ENCODE measurements at regions not wholly inside any gene's neighbourhood (a gene's known extent, or its start where the extent isn't known, plus 50 kb on each side); places are given as distances from the start of the nearest gene placed in this dataset.
"Not testable (repeated sequence)": the region's sequence is repeated elsewhere in the genome, so short reads cannot be mapped to it uniquely, and the experiment has no call there.

GRCh38 chr17:31627960-31628359 is 231.1 kb downstream of the COPRS start:
- ATAC-seq (ENCODE audit: low read depth) = no peak
- no peak for DNase-seq (ENCODE audit: low spot score in 2 of 2)
- no peak overlapping the region for H3K27ac Mint-ChIP-seq
- H3K36me3 Mint-ChIP-seq = peaks cover 6% of the 10 kb centered on the region
- H3K4me1 Mint-ChIP-seq = no peaks in the 10 kb centered on the region
- H3K27me3 Mint-ChIP-seq = peaks cover 19% of the 10 kb centered on the region
- peaks cover 5% of the 10 kb centered on the region for H3K9me3 Mint-ChIP-seq
- no peak overlapping the region for H3K4me3 Mint-ChIP-seq

DNA sequence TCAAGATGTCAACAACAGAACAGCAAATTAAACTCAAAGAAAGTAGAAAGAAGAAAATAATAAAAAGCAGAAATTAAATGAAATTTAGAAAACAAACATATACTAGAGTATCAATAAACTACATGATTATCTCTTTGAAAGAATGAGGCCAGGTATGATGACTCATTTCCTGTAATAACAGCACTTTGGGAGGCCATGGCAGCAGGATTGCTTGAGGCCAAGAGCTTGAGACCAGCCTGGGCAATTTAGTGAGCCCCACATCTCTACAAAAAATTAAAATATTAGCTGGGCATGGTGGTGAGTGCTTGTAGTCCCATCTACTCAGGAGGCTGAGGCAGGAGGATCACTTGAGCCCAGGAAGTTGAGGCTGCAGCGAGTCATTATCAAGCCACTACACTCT is 232.5 kb downstream of the RAB11FIP4 start:
- ATAC-seq (ENCODE audit: low read depth) = no peak
- Mint-ChIP-seq H3K27me3 (peaks cover 14% of the 10 kb centered on the region), H3K4me3 (no peak overlapping the region)

GRCh38 chr17:31622500-31622899 is 231.0 kb downstream of the RAB11FIP4 start:
- Mint-ChIP-seq H3K9me3 (peaks cover 5% of the 10 kb centered on the region), H3K36me3 (peaks cover 7% of the 10 kb centered on the region), H3K27me3 (peaks cover 14% of the 10 kb centered on the region), H3K4me1 (no peaks in the 10 kb centered on the region), H3K27ac (no peak overlapping the region), H3K4me3 (no peak overlapping the region)
- ATAC-seq (ENCODE audit: low read depth) = no peak
- DNase-seq (ENCODE audit: low spot score in 2 of 2) = no peak

More for the DNA sequence above, 232.5 kb downstream of the RAB11FIP4 start:
- Mint-ChIP-seq H3K36me3 (peaks cover 7% of the 10 kb centered on the region), H3K4me1 (no peaks in the 10 kb centered on the region), H3K9me3 (peaks cover 5% of the 10 kb centered on the region), H3K27ac (no peak overlapping the region)
- no peak for DNase-seq (ENCODE audit: low spot score in 2 of 2)

- H3K4me1 Mint-ChIP-seq = no peaks in the 10 kb centered on the region
- DNase-seq (ENCODE audit: low spot score in 2 of 2) (no peak), ATAC-seq (ENCODE audit: low read depth) (no peak)
- H3K4me3 Mint-ChIP-seq = no peak overlapping the region
- H3K27ac Mint-ChIP-seq = no peak overlapping the region
- peaks cover 5% of the 10 kb centered on the region for H3K9me3 Mint-ChIP-seq
- H3K36me3 Mint-ChIP-seq = peaks cover 7% of the 10 kb centered on the region
- H3K27me3 Mint-ChIP-seq = peaks cover 12% of the 10 kb centered on the region
These were observed 230.1 kb downstream of the RAB11FIP4 start for GRCh38 chr17:31621566-31621965.

GRCh38 chr17:31611053-31611452 is 219.6 kb downstream of the RAB11FIP4 start:
- H3K9me3 Mint-ChIP-seq; H3K27ac Mint-ChIP-seq; H3K36me3 Mint-ChIP-seq; DNase-seq (ENCODE audit: low spot score in 2 of 2); ATAC-seq (ENCODE audit: low read depth); H3K27me3 Mint-ChIP-seq; H3K4me3 Mint-ChIP-seq; H3K4me1 Mint-ChIP-seq: not testable (repeated sequence)

GRCh38 chr17:31609996-31610910 is 218.8 kb downstream of the RAB11FIP4 start:
- peaks cover 8% of the 10 kb centered on the region for H3K27me3 Mint-ChIP-seq
- H3K4me3 Mint-ChIP-seq = no peak overlapping the region
- no peaks in the 10 kb centered on the region for H3K36me3 Mint-ChIP-seq
- no peaks in the 10 kb centered on the region for H3K4me1 Mint-ChIP-seq
- ATAC-seq (ENCODE audit: low read depth) (no peak), DNase-seq (ENCODE audit: low spot score in 2 of 2) (no peak)
- H3K27ac Mint-ChIP-seq = no peak overlapping the region
- peaks cover 2% of the 10 kb centered on the region for H3K9me3 Mint-ChIP-seq

- DNase-seq (ENCODE audit: low spot score in 2 of 2) (no peak), ATAC-seq (ENCODE audit: low read depth) (no peak)
- Mint-ChIP-seq H3K9me3 (peaks cover 2% of the 10 kb centered on the region), H3K36me3 (no peaks in the 10 kb centered on the region), H3K4me3 (no peak overlapping the region), H3K27me3 (peaks cover 6% of the 10 kb centered on the region), H3K4me1 (no peaks in the 10 kb centered on the region), H3K27ac (no peak overlapping the region)
These were observed 217.9 kb downstream of the RAB11FIP4 start for GRCh38 chr17:31609331-31609730.

- no peak overlapping the region for H3K4me3 Mint-ChIP-seq
- DNase-seq (ENCODE audit: low spot score in 2 of 2) = no peak
- ATAC-seq (ENCODE audit: low read depth) = no peak
- H3K27me3 Mint-ChIP-seq = peaks cover 5% of the 10 kb centered on the region
- H3K27ac Mint-ChIP-seq = no peak overlapping the region
- H3K9me3 Mint-ChIP-seq = peaks cover 2% of the 10 kb centered on the region
- H3K4me1 Mint-ChIP-seq = no peaks in the 10 kb centered on the region
- no peaks in the 10 kb centered on the region for H3K36me3 Mint-ChIP-seq
These were observed 217.3 kb downstream of the RAB11FIP4 start for GRCh38 chr17:31608659-31609254.

- no peaks in the 10 kb centered on the region for H3K4me1 Mint-ChIP-seq
- H3K9me3 Mint-ChIP-seq = no peaks in the 10 kb centered on the region
- H3K27me3 Mint-ChIP-seq = peaks cover 4% of the 10 kb centered on the region
- ATAC-seq (ENCODE audit: low read depth) = no peak
- no peak overlapping the region for H3K4me3 Mint-ChIP-seq
- no peak overlapping the region for H3K27ac Mint-ChIP-seq
- no peak for DNase-seq (ENCODE audit: low spot score in 2 of 2)
- H3K36me3 Mint-ChIP-seq = no peaks in the 10 kb centered on the region
These were observed 214.3 kb downstream of the RAB11FIP4 start for GRCh38 chr17:31605761-31606160.

DNA sequence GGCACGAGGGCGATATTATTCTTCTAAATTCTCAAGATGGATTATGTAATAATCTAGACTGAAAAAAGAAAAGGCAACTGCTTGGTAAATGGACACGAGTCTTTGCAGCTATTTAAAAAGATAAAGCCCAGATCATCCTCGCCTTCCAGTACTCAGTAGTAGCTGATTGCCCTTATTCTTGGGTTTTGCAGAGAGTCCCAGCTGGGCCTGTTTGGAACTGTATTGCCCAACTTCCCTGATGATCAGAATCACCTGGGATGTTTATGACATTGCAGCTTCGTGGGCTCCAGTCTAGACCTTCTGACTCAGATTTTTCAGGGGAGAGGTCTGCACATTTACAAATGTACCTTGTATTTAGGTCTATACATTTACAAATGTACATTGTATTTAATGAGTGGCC is 213.5 kb downstream of the RAB11FIP4 start:
- no peak overlapping the region for H3K27ac Mint-ChIP-seq
- ATAC-seq (ENCODE audit: low read depth) (no peak), DNase-seq (ENCODE audit: low spot score in 2 of 2) (no peak)
- no peaks in the 10 kb centered on the region for H3K36me3 Mint-ChIP-seq
- peaks cover 2% of the 10 kb centered on the region for H3K27me3 Mint-ChIP-seq
- H3K4me1 Mint-ChIP-seq = no peaks in the 10 kb centered on the region
- no peaks in the 10 kb centered on the region for H3K9me3 Mint-ChIP-seq
- no peak overlapping the region for H3K4me3 Mint-ChIP-seq

GRCh38 chr17:31600144-31600543 is 208.7 kb downstream of the RAB11FIP4 start:
- not testable (repeated sequence) for H3K27ac Mint-ChIP-seq; H3K27me3 Mint-ChIP-seq; H3K4me3 Mint-ChIP-seq; H3K9me3 Mint-ChIP-seq; DNase-seq (ENCODE audit: low spot score in 2 of 2); ATAC-seq (ENCODE audit: low read depth); H3K36me3 Mint-ChIP-seq
- H3K4me1 Mint-ChIP-seq = peaks cover 26% of the 10 kb centered on the region

- H3K36me3 Mint-ChIP-seq = no peaks in the 10 kb centered on the region
- no peak for DNase-seq (ENCODE audit: low spot score in 2 of 2)
- no peaks in the 10 kb centered on the region for H3K27me3 Mint-ChIP-seq
- ATAC-seq (ENCODE audit: low read depth) = no peak
- no peak overlapping the region for H3K4me3 Mint-ChIP-seq
- no peaks in the 10 kb centered on the region for H3K9me3 Mint-ChIP-seq
- H3K4me1 Mint-ChIP-seq = peaks cover 26% of the 10 kb centered on the region
- H3K27ac Mint-ChIP-seq = no peak overlapping the region
These were observed 207.6 kb downstream of the RAB11FIP4 start for GRCh38 chr17:31598921-31599571.

DNA sequence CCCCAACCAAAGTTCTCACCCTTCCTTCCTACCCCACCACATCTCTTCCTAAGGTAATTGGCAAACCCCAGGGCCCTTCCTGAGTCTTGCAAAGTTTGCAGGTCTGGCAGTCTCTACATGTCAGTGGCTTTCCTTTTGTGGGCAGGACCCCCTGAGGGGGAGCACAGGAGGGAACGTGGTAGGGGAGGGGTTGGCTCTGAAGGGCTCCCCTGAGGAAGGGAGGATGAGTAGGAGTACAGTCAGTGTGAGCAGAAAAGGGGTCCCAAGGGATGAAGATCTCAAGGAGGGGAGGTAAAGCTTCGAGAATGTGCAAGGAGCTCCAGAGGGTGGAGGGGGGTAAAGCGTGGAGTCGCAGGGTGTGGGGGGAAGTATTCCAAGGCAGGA is 206.9 kb downstream of the RAB11FIP4 start:
- DNase-seq (ENCODE audit: low spot score in 2 of 2) (no peak), ATAC-seq (ENCODE audit: low read depth) (no peak)
- Mint-ChIP-seq H3K4me1 (peaks cover 27% of the 10 kb centered on the region), H3K27ac (no peak overlapping the region), H3K4me3 (no peak overlapping the region), H3K27me3 (no peaks in the 10 kb centered on the region), H3K9me3 (no peaks in the 10 kb centered on the region), H3K36me3 (no peaks in the 10 kb centered on the region)

DNA sequence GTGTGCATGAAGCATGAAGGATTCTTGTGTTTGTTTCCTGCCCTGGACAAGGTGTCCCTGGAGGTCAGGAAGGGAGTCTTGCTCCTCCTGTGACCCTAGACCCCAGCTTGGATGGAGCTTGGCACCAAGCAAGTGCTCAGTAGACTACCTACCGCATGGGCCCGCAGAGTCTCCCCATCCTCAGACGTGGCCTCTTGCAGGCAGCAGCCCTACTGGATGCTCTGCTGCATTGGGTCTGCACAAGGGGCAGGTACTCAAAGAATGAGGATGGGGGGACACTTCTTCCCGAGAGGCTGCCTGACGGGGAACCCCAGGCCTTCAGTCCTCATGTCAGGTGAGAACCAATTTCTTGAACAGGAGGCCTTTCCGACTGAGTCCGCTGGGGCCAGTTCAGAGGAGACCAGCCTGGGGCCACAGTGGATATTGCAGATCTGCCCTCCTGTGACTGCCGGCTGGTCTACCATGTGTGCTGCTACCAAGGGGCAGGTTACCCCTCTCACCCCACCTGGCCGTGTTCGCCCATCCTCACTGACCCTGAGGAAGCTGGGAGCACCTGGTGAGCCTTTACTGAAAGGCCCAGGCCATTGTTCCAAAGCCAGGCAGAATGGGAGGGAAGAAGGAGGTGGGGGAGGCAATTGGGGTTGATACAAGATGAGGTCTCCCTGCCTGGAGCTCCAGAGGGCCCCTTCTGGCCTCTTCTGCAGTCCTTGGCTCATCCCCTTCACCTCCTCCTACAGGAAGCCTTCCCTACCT is 206.3 kb downstream of the RAB11FIP4 start:
- H3K4me1 Mint-ChIP-seq = peaks cover 31% of the 10 kb centered on the region
- no peaks in the 10 kb centered on the region for H3K36me3 Mint-ChIP-seq
- H3K27ac Mint-ChIP-seq = peak overlapping the region; percentile 67
- DNase-seq (ENCODE audit: low spot score in 2 of 2) (no peak), ATAC-seq (ENCODE audit: low read depth) (no peak)
- H3K9me3 Mint-ChIP-seq = no peaks in the 10 kb centered on the region
- H3K4me3 Mint-ChIP-seq = no peak overlapping the region
- H3K27me3 Mint-ChIP-seq = no peaks in the 10 kb centered on the region

All from memory B cell (primary cell).